ENCODE measurements at regions not wholly inside any gene's neighbourhood (a gene's known extent, or its start where the extent isn't known, plus 50 kb on each side); places are given as distances from the start of the nearest gene placed in this dataset.

- no peak overlapping the region for H3K4me3 ChIP-seq (ENCODE audit: low read depth, low read length)
- DNase-seq (ENCODE audit: low read depth), result peak; percentile 71
- peak; percentile 81 for TF ChIP-seq CTCF (IDR thresholded peaks at IDR 0.05; ENCODE audit: insufficient read depth, low read depth, low read length, missing control alignments)
These were observed 344.0 kb downstream of the PIK3C3 start for GRCh38 chr18:42298759-42299675.

- TF ChIP-seq CTCF (IDR thresholded peaks at IDR 0.05; ENCODE audit: insufficient read depth, low read depth, low read length, missing control alignments), result no peak
- DNase-seq (ENCODE audit: low read depth), result no peak
- no peak overlapping the region for H3K4me3 ChIP-seq (ENCODE audit: low read depth, low read length)
These were observed 351.0 kb downstream of the PIK3C3 start for GRCh38 chr18:42305869-42306593.

GRCh38 chr18:42306594-42306980, 351.6 kb downstream of the PIK3C3 start:
- DNase-seq (ENCODE audit: low read depth), result no peak
- TF ChIP-seq CTCF (IDR thresholded peaks at IDR 0.05; ENCODE audit: insufficient read depth, low read depth, low read length, missing control alignments), result no peak
- H3K4me3 ChIP-seq (ENCODE audit: low read depth, low read length), result no peak overlapping the region

- no peak for TF ChIP-seq CTCF (IDR thresholded peaks at IDR 0.05; ENCODE audit: insufficient read depth, low read depth, low read length, missing control alignments)
- no peak for DNase-seq (ENCODE audit: low read depth)
- no peak overlapping the region for H3K4me3 ChIP-seq (ENCODE audit: low read depth, low read length)
These were observed 355.9 kb downstream of the PIK3C3 start for GRCh38 chr18:42310956-42311355.

GRCh38 chr18:42326752-42327151, 371.7 kb downstream of the PIK3C3 start:
- H3K4me3 ChIP-seq (ENCODE audit: low read depth, low read length), result no peak overlapping the region
- TF ChIP-seq CTCF (IDR thresholded peaks at IDR 0.05; ENCODE audit: insufficient read depth, low read depth, low read length, missing control alignments), result no peak
- no peak for DNase-seq (ENCODE audit: low read depth)

- no peak overlapping the region for H3K4me3 ChIP-seq (ENCODE audit: low read depth, low read length)
- no peak for DNase-seq (ENCODE audit: low read depth)
- no peak for TF ChIP-seq CTCF (IDR thresholded peaks at IDR 0.05; ENCODE audit: insufficient read depth, low read depth, low read length, missing control alignments)
These were observed 373.9 kb downstream of the PIK3C3 start for GRCh38 chr18:42328931-42329330.
